ENCODE measurements at regions not wholly inside any gene's neighbourhood (a gene's known extent, or its start where the extent isn't known, plus 50 kb on each side); places are given as distances from the start of the nearest gene placed in this dataset.

DNA sequence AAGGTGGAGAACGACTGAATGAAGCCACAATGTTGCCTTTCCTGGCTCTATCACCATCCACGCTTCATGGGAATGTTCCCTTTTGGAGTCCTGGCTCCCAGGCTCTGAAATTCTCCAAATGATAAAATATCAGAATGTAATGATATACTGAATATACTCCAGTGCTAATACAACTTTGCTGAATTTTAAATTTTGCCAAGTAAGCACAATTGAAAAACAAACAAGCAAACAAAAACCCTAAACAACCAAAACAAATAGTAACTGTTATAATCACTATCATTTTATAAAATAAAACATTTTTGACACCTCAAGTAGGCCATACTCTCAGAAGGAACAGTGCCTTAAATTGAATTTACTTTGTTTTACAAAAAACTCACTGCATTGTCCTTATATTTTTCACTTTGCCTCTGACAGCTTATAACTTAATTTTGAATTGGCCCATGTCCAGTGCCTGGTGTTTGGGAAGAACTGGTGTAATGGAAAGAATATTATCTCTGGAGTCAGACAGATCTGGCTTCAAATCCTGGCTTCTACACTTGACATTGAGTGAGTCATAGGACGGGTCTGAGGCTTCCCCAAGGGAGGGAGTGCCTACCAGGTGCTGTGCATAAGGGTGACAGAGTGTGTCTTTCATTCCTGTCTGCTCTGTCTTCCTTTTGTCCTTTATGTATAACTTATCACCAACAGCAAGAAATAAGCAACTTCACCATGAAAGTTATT is 698.3 kb downstream of the EPM2A start:
- DNase-seq: no peak

DNA sequence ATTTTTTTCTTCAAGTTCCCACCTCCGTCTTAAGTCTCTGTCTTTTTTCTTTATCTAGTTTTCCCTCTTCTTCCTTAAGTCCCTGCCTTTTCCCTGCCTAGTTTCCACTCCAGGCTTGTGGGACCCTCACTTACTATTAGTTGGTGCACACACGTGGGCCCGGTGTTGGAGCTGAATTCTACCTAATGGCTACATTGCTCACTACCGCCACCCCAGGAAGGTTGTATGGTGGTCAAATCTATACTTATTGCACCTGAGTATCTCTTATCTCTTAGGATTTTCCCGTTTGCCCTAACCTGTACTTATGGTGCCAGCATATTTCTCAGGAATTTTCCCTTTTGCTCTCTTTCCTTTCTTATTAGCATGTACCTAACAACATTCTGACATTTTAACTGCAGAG is 692.8 kb downstream of the EPM2A start:
- no peak for DNase-seq

DNA sequence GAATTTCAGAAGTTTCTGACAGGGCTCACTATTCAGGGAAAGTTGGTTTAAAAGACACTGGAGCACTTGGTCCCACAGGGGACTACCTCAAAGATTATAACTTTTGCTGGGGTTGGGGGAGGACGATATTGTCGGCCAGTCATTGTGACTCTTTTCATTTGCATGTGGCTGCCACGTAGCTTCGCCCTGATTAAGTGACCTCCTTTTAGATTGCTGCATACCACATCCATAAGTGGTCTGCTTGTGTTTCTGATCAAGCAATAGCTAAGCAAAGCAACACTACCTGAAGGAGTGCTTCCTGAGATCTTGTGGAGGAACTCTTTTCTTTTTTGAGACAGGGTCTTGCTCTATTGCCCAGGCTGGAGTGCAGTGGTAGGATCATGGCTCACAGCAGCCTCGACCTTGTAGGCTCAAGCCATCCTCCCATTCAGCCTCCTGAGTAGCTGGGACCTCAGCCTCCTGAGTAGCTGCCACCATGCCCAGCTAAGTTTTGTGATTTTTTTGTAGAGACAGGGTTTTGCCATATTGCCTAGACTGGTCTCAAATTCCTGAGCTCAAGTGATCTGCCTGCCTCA is 691.3 kb downstream of the EPM2A start:
- DNase-seq: no peak

DNA sequence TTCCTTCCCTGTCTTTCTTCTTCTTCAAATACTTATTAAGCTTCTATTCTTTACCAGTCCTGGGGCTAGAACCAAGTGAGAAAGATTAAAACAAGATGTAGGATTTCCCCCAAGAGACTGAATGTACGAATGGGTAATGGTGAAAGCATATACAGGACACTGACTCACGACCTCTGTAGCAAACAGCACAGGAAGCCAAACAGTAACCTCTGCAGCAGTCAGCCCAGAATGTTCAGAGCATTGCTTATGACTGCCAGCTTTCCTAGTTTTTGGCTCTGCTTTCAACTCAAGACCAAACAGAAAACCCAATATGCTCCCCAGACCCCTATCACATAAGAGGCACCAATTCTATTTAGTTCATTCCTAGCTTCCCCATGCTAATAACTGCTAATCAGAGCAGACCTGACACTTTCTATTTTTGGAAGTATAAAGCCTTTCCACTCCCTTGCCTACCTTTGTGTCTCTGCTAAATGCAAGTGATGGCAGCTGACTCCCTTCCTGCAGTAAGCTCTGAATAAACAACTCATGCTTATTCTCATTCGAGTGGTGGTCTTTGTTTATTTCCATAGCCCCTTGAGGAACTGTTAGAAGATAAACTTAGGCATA is 690.6 kb downstream of the EPM2A start:
- no peak for DNase-seq

DNA sequence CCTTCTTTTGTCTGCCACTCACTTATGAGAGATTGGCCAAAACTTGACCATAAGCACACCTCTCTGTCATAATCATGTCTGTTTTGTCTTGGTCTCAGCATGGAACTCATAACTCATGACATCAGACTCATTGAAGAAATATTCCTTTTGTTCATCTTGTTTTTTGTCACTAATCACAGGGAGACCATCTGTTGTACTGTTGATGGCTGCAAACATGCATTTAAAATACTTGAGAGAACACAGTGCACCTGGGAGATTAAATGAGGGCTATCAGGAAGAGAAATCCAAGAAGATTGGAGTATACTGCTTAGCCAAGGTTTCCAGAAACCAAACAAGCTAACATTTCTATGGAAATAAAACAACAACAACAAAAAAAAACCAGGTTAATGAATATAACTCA is 689.7 kb downstream of the EPM2A start:
- no peak for DNase-seq

DNA sequence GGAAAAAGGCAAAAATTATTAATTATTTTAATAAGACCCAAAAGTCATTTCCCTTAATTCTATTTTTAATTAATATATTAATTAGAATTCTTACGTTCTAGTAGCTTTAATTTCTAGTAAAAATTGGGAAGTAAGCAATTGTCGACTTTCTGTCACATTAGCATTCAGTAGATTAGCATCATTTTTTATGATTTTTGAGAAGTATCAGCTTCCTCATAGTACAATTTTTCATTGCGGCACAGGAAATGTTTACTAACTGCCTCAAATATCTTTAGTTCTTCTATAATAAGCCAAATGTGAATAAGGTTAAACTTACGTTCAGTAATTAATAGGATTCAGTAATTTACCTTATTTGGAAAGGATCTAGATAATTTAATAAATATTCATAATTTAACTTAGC is 687.4 kb downstream of the EPM2A start:
- no peak for DNase-seq

DNA sequence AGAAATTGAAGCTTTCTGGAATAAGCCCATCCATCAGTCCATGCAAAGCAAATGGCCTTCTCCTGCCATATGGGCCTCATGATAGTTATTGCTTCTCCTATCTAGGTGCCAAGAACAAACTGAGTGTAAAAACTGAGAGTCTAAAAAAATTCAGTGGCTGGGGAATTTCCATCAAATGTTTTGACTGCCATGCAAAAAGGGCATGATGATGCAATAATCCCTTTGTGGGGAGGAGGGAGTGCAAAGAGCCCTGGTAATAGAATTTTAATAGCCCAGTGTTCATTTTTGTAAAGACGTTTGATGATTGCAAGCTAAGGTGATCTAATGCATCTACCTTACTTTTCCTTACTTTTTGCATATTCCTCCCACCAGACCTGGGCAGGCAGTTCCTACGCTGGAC is 683.7 kb downstream of the EPM2A start:
- no peak for DNase-seq

DNA sequence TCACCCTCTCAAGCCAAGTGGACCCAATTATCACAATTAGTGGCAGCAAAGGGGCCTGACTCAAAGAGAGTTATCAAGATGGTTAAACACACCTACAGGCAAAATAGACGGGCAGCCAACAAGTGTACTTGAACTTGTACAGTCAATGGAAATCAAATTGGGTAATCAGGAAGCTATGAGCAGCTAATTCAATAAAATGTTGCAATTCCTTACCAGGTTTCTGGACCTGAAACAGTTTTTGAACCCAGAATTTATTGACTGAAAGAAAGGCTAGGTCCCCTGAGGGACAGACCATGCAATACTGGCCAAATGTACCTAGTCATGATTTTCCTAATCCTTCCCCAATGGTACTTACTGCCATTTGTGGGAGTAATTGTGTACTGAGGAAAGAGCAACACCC is 679.8 kb downstream of the EPM2A start:
- no peak for DNase-seq

DNA sequence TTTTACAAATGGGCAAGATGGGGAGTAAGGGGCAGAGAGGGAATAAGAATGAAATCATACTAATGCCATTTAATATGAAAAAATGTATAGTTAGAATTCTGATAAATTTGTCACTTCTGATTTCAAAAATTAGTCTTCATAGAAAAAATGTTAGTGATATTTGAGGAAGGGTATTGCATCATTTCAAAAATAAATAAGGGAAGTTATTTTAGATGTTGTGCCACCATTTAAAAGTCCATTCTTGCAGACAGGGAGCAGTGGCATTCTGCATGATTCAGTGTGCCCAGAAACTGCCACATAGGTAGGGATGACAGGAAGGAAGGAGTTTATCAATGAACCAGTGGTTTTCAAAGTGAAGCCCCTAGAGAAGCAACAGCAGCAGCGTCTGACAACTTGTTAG is 674.6 kb downstream of the EPM2A start:
- no peak for DNase-seq

DNA sequence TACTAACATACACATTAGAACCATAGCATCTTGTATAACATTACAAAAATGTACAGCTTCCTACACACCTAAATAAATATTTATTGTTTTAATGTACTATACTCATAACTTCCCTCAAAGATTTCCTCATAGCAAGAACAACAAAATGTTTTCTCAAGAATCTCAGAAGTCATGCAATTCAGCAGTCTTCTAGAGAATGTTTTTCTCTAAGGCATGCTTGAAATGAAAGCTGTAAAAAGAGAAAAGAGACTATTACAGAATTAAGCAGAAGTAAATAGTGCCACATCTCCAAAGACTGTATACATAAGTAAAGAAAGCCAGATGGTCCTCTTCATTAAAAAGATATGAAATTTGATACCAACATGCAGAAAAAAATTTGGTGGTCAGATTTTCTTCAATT is 672.2 kb downstream of the EPM2A start:
- no peak for DNase-seq

DNA sequence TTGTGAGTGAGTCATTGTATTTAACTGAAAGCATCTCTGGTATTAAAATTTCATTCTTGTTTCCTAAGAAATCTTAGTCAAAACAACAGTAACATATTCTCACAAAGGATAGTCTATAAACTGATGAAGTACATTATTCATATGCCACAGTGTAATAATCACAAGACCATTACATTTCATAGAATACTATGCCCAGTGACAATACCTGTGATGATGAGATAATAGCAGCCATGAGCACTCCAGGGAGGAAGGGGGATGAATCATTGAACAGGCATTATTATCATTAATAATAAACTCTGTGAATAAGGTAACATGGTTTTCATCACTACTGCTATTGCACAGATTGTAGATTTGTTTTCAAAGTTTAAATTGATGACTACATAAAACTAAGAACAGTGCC is 667.9 kb downstream of the EPM2A start:
- DNase-seq: no peak

DNA sequence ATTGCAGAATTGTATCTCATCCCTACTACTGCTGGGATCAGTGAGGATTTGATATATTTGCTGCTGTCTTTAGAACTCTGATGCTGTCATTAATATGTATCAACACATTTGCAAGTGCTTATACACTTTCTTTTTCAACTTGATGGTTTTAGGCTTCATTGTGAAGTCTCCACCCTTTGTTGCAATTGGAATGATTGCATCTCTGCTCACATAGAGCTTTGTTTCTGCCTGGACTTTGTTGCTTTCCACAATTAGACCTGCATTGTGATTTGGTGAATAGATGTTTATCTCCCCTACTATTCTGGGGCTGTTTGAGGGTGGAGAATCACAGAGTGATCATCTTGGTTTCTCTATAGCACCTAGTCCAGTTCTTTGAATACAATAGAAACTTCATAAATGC is 666.7 kb downstream of the EPM2A start:
- no peak for DNase-seq

DNA sequence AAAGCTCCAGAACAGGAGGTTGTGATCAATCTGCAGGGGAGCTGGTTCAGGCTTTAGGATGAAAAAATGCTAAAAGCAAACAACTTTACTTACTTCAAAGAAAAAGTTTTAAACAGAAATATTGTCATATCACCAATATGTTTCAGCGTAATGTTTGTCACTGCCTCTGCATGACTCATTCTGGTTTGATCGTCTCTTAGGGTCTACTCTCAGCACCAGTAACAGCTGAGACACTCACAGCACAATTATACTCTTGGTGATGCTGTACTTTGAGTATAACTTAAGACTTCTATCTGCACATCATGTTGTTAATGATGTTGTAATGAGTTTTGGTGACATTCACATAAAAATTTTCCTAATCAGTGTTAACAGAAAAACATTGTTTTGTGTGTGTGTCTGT is 665.4 kb downstream of the EPM2A start:
- no peak for DNase-seq

DNA sequence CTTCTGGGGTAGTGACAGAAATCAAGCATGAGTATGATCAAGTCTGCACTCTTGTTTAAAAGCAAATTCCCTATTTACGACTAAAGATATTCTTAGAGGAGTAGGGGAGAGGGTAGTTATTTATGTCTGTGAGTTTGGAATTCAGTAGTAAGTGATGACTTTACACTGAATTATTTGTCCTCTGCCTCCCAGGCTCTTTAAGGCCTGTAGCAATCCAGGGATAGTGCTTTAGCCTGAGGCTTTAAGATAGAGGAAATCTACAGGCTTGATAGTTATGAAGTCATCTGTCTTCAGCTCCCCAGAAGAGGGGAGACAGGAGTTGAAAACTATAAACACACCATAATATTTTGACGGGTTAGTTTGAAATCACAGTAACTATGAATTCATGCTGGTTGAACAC is 664.5 kb downstream of the EPM2A start:
- DNase-seq: no peak

DNA sequence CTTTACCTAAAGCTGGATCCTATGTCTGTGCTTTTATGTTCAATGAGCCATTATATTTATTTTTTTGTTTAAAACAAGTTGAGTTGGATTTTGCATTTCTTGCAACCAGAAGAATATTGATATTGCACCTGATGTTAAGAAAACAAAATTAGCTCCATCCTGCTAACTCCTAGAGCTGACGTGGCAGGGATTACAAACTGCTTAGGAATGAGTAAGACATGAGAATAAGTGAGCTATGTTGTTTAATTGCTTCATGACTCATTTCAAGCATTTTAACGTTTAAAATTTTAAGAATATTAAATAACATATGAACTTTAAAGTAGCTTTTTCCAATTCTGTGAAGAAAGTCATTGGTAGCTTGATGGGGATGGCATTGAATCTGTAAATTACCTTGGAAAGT is 663.5 kb downstream of the EPM2A start:
- no peak for DNase-seq

DNA sequence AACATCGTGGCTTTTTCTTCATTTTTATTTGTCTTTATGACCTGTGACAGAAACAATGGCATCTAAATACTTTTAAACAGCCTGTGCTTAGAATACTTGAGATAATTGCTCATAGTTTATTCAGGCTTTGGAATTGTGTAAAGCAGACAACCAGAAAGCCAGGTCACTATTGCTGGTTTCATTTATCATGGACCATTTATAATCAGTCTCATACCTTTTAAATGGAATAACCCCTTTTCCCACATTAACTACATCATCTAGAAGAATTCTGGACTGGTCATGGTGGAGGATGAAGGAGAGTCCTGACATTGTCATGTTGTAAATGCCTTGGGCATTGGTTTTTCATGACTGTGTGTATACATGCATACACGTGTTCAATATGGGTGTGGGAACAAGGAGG is 661.5 kb downstream of the EPM2A start:
- DNase-seq: no peak

DNA sequence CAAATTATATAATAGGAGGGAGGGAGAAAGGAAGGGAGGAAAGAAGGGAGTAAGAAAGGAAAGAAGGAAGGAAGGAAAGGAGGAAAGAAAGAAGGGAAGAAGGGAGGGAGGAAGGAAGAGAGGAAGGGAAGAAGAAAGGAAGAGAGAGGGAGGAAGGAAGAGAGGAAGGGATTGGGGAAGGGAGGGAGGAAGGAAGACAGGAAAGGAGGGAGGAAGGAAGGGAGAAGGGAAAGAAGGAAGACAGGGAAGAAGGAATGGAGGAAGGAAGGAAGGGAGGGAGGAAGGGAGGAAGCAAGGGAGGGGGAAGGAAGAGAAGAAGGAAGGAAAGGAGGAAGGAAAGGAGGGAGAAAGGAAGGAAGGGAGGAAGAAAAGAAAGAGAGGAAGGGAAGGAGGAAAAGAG is 660.5 kb downstream of the EPM2A start:
- no peak for DNase-seq

DNA sequence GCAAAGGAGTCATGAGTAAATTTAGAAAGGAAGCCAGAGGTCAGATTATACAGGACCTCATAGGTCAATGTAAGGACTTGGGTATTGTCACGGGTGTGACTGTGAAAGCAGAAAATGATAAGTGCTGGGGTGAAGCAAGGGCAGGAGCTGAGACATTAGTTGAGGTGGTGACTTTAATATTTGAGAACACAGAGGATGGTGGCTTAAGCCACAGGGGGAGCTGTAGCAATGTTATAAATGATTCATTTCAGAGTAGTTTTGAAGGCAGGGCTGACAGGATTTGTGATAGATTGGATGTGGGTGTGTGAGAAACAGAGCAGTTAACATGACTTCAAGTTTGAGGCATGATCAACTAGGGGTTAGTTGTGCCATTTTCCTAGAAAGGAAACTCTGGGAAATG is 659.9 kb downstream of the EPM2A start:
- DNase-seq: no peak

DNA sequence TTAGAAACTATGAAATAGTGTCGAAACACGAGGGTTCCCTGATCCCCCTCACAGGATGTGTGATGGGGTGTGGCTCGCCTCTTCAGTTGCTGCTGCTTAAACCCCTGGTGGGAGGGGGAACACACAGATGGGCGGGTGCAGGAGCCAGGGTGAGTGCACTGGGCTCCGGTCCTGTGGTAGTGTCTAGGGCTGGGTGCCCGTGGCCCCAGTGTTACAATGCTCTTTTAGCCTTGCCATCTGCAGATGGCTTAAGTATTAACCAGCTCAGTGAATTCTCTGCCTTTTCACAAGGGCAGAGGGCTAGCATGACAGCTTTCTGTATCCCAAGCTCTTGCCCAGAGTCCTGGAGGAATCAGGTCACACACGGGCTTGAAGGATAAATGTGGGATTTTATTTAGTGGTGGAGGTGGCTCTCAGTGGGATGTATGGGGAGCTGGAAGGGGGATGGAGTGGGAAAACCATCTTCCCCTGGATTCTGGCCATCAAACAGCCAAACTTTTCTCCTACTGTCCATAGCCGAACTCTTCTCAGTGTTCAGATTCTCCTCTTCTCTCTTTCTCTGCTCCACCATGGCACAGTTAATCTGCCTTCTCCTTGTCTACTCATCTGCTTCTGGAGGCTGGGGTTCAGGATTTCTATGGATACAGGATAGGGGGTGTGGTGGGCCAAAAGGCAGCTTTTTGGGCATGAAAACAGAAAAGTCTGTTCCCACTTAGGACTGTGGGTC is 659.0 kb downstream of the EPM2A start:
- DNase-seq: no peak

DNA sequence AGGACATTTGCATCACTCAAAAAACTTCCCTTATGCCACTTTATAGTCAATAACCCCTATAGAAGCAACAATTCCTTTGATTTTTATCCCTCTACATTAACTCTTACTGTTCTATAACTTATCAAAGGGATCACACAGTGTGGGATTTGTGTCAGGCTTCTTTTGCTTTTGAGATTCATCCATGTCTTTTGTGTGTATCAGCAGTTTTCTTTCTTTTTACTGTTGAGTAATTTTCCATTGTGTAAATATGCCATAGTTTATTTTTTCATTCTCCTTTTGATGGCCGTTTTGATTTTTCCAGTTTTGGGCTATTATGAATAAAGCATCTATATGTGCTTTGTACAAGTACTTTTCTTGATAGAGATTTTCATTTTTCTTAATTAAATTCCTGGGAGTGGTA is 657.9 kb downstream of the EPM2A start:
- DNase-seq: no peak

DNA sequence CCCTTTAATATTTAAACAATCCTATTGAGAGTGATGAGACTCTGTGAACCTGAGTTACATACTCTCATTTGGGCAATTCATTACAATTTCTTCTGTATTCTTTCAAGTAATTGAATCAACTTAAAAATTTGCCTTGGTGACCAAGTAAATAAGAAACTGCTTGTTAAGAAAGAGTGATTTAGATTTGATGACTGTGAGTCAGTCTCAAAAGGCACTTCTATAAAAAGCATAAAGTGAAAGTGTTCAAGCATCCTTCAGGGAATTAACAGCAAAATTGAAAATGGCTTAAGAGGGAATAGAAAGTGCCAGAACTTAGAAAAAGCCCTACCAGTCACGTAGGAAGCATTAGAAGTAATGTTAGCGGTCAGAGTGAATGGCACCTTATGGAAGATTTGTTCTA is 654.7 kb downstream of the EPM2A start:
- DNase-seq: no peak

DNA sequence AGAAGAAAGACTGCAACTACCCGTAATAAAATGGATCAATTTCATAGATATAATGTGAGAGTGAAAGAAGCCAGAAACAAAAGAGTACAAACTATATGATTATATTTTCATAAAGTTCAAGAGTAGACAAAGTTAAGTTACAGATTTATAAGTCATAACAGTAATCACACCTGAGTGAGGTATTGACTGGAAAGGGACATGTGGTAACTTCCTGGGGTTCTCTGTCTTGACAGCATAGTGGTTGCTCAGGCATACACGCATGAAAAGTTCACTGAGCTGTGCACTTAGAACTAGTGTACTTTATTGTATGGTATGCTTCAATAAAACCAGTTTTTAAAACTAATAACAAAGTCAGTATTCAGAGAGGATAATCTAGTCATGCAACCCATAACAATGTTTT is 653.6 kb downstream of the EPM2A start:
- no peak for DNase-seq

DNA sequence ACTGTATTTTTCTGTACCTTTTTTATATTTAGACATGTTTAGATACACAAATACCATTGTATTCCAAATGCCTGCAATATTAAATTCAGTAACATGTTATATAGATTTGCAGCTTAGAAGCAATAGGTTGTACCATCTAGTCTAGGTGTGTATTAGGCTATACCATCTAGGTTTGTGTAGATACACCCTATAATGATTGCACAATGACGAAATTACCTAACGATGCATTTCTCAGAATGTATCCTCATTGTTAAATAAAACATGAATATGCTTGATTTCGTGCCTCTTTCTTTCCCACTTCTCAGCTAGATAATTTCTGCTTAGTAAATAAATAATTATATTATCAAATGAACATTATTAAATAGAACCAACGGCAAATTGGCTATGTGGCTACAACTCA is 653.0 kb downstream of the EPM2A start:
- DNase-seq: no peak

DNA sequence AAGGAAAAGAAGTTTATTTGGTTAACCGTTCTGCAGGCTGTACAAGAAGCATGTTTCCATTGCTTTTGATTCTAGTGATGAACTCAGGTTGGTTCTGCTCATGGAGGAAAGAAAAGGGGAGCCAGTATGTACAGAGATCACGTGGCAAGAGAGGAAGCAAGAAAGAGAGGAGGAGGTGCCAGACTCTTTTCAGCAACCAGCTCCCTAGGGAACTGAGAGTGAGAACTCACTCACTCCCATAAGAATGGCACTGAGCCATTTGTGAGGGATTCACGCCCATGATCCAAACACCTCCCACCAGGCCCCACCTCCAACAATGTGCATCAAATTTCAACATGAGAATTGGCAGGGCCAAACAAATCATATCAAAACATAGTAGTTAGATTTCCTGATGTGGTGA is 649.1 kb downstream of the EPM2A start:
- no peak for DNase-seq

All from stimulated activated CD4-positive, alpha-beta T cell treated with anti-CD3 and anti-CD28 coated beads, Interleukin-12 subunit alpha, Interleukin-12 subunit beta, amount 100 ng/mL, for 4 hours (primary cell).